GM18499 (cell line): ENCODE measurements at regions not wholly inside any gene's neighbourhood (a gene's known extent, or its start where the extent isn't known, plus 50 kb on each side); places are given as distances from the start of the nearest gene placed in this dataset.

Source experiments
- ATAC-seq: cut with Tn5 transposase; IDR thresholded peaks from one replicate; pipeline ENCODE4 v1.9.1; 2021; ENCODE audit warnings: moderate number of reproducible peaks; ENCODE audit not compliant: insufficient read depth, unreplicated experiment

DNA sequence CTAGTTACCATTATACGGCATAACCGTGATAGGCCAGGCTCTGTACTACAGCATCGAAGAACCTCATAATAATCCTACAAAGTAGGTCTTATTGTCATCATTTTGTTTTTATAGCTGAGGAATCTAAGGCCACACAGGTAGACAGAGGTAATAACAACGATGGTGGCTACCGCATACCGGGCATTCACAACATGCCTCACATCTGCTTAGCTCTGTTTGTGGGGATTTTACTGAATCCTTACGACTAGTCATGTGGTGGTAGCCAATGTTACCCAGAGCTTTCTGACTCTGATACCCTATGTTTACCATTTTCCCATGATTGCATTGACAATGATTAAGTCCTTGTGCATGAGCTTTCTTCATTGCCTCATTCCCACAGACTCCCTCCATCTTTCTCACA, 269.4 kb downstream of the TCF7L2 start:
- ATAC-seq, result no peak

DNA sequence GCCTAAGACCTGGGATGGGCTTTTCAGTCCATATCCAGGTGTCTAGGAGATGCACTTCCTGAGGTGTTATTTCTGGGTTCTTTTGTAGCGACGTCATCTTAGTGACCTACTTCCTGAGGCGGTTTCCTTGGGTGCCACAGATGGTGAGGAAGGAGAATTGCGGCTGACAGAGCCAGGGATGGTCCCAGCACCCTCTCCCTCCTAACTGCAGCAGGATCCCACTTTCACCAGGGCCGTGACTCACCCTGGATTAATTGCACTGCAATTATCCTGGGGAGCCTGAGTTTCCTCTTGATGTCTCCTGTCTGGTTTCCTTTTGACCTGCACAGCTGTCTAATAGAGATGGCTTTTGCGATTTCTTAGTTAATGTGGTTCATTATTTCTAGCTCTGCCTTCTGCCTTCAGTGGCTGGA, 271.7 kb downstream of the TCF7L2 start:
- ATAC-seq, result no peak

DNA sequence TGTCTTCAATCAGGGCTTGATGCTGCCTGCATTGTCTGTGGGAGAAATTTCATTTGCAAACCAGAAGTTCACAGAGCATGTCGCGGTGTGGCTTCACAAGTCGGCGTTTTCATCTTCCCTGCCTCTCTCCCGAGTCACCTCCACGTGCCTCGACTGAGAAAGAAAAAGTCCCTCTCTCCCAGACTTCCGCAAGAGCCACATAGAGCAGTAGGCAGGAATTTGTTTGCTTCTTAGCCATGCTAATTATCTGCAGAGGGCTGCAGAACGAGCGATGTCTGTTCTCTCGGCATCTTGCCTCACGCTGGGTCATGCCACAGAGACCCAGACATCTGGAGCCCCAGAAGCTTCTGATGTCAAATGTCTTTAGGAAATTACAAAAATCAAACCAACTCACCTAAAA, 272.2 kb downstream of the TCF7L2 start:
- no peak for ATAC-seq

DNA sequence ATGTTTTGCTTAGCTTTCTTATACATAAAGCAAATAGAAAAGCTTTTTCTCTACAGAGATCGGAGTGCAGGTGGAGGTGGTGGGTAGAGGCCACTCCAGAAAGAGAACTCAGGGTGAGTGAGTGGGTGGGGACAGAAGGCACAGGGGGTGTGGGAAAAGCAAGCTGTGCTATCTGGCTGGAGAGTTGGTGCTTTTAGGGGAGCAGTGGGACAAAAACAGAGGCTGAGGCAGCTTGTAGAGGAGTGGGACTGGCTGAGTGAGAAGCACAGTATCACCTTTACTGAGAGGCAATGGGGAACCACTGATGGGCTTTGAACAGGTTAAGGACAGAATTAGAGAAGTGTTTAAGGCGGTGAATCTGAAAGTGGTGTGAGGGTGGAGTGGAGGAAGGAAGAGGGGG, 275.3 kb downstream of the TCF7L2 start:
- no peak for ATAC-seq

DNA sequence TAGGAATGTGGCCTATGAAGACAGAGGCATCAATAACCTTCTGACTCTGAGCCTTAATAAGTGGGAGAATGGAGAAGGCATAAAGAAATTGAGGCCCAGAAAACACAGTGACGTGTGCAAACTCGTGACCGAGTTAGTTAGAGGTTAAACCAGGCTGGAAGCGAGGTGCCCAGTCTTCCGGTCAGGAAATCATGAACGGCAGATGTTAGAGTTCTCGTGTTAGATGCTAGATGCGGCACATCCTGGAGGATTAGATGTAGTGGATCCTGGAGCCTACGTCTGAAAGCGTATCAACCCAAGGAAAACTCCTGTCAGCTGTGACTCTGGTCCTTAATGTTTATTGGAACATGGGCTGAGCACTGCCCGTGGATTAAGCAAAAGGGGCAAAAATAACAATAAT, 275.9 kb downstream of the TCF7L2 start:
- no peak for ATAC-seq

- ATAC-seq, result no peak
These were observed 276.4 kb downstream of the TCF7L2 start for GRCh38 chr10:113226399-113226798.

DNA sequence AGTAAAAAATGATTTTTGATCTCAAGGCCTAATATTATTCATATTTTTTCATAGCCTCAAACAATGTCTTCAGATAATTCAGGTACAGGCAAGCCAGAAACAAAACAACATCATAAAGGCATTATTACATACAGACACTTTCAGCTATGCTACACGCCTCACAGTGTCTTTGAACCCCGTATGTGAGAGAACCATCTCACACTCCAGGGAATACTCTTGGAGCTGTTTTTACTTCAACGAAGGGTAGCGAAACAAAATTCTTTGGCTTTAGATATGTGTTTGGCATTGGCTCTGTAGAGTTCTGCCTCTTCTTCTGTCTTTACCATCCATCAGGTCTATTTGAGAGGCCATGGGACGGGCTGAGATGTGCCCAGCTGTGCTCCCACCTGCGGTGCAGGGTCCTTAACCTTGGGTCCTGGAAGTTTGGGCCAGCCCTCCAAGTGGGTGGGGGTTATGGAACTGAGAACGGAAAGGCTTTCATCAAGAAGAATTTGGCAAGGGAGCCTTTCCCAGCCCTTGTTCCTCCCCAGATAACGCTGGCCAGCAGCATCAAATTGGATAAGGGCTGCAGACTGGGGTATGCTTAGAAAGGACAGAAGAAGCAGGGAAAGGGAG, 276.9 kb downstream of the TCF7L2 start:
- no peak for ATAC-seq

- no peak for ATAC-seq
These were observed 278.5 kb downstream of the TCF7L2 start for GRCh38 chr10:113228530-113228929.

GRCh38 chr10:113230011-113230610, 280.1 kb downstream of the TCF7L2 start:
- no peak for ATAC-seq

GRCh38 chr10:113232928-113233511, 283.0 kb downstream of the TCF7L2 start:
- ATAC-seq, result no peak

DNA sequence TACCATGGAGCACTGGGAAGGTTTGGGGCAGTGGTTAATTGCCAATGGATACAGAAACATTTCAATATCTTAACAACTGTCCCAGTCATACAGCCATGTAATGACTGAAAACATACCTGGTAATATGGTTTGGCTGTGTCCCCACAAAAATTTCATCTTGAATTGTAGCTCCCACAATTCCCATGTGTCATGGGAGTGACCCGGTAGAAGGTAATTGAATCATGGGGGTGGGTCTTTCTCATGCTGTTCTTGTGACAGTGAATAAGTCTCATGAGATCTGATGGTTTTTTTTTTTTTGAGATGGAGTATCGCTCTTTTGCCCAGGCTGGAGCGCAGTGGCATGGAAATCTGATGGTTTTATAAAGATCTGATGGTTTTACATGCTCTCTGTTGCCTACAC, 284.4 kb downstream of the TCF7L2 start:
- ATAC-seq, result no peak

- no peak for ATAC-seq
These were observed 285.5 kb downstream of the TCF7L2 start for GRCh38 chr10:113235508-113235907.

GRCh38 chr10:113236998-113237397, 287.0 kb downstream of the TCF7L2 start:
- no peak for ATAC-seq

GRCh38 chr10:113239566-113240350, 289.7 kb downstream of the TCF7L2 start:
- ATAC-seq, result no peak

DNA sequence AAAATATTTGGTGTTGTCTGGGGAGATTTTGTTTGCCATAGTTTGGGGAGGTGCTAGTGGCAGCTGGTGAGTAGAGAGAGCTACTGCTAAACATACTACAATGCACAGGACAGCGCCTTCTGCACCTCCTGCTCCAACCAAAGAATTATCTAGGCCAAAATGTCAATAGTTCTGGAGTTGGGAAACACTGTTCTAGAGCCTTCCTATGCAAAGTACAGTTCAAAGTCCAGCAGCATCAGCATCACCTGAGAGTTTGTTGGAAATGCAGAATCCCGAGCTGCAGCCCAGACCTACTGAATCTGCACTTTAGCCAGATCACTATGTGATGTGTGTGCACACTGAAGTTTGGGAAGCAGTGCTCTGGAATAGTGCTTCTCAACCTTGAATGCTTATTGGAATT, 290.7 kb downstream of the TCF7L2 start:
- no peak for ATAC-seq

DNA sequence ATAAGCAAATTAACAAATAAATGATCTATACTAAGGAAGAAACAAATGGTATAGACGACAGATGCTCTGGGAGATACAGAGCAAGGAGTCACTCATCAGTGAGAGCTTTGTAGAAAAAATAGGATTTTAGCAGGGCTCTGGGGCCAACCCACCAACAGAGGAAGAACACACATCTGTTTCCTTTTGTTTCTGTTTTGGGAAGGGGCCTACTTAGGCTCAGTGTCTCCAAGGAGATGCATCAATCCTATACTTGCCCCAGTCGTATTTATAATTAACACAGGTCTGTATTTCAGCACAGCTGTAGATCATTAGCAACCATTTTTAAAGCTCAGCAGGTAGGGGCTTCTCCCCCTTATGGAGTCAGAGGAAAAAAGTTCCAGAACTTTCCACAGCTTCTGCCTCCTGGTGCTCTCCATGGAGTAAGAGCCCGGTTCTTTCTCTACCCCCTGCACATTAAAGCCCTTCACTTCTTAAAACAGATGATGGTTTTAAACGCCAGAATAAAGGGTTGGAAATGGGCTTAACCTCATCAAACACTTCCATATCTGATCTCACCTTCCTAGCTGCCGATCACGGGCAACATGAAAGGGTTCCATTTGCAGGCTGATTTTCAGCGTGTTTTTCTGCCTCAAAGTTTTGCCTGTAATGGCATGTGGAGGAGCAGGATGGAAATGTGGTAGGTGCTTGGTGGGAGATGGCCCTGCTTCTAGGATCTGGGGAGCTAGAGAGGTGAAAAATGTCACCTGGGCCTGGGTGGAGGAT, 291.7 kb downstream of the TCF7L2 start:
- ATAC-seq, result no peak

- no peak for ATAC-seq
These were observed 293.3 kb downstream of the TCF7L2 start for GRCh38 chr10:113243311-113243710.

GRCh38 chr10:113244750-113245149, 294.7 kb downstream of the TCF7L2 start:
- no peak for ATAC-seq

- no peak for ATAC-seq
These were observed 295.2 kb downstream of the TCF7L2 start for GRCh38 chr10:113245286-113245685.

GRCh38 chr10:113247050-113247449, 297.0 kb downstream of the TCF7L2 start:
- no peak for ATAC-seq
